ENCODE measurements at regions not wholly inside any gene's neighbourhood (a gene's known extent, or its start where the extent isn't known, plus 50 kb on each side); places are given as distances from the start of the nearest gene placed in this dataset.

- no peak for DNase-seq
These were observed 71.6 kb downstream of the MYEOV start for GRCh38 chr11:69365558-69365957.

- DNase-seq: no peak
These were observed 72.6 kb downstream of the MYEOV start for GRCh38 chr11:69366591-69366990.

DNA sequence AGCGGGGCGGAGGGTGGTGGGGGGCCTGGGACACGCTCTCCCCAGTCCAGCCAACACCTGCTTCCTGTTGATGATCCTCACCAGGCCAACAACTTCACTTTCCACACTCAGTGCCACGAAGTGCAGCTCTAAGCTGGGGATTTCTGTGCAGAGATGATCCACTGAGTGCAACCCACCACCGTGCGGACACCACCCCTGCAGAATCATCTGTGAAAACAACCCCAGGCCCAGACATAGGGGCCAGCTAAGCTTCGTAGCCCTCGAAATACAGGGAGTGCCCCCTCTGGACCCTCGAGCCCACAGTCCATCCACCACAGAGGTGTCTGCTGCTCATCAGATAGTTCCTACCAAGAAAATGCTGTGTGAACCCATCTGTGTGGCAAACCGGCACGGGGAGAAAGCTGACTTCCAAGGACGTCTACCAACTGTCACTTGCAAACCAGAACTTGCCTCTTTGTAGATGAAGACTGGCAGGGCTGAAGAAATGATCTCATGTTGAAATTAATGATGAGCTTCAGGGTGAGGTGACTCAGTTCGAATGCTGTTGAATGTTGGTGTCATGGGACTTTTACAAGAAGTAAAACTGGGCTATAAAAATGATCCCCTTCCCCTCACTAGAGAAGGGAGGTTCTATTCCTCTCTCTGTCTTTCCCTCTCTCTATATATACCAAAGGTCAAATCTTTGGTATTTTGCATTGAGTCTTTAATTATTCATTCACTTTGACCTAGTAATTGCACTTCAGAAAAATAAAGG is 73.4 kb downstream of the MYEOV start:
- no peak for DNase-seq

DNA sequence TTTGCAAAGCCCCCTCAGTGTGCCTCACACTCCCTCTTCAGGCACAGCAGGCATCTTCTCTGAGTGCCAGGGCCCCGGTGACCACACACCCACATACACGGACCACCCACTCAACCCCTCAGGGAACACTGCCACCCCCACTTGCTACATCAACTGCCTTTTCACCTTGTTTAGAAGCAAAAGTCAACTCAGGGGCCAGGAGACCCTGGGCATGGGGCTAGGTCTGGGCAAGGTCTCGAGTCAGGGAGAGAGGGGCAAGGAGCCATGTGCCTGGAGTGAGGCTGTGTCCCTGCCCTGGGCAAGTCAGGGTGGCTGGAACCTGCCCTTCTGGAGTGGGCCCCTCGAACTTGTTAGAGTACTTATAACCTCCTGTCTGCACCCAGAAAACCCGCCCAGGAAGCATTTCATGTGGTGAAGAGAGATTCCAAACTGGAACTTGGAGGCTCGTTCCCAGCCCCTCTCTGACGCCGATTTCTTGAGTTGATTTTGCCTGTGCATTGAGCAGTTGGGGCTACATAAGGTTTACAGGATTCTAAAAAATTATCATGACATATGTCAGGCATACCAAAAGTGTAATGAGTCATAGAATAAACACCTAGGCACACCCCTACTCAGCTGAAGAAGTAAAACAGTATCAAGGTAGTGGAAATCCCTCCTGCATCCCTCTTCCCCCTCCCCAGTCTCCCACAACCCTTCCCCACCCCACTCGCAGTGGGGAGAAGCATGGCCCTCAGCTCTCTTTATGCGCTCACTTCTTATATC is 74.3 kb downstream of the MYEOV start:
- DNase-seq: no peak

GRCh38 chr11:69369210-69369825 is 75.4 kb downstream of the MYEOV start:
- DNase-seq: no peak

GRCh38 chr11:69369945-69370344 is 76.0 kb downstream of the MYEOV start:
- DNase-seq: no peak

DNA sequence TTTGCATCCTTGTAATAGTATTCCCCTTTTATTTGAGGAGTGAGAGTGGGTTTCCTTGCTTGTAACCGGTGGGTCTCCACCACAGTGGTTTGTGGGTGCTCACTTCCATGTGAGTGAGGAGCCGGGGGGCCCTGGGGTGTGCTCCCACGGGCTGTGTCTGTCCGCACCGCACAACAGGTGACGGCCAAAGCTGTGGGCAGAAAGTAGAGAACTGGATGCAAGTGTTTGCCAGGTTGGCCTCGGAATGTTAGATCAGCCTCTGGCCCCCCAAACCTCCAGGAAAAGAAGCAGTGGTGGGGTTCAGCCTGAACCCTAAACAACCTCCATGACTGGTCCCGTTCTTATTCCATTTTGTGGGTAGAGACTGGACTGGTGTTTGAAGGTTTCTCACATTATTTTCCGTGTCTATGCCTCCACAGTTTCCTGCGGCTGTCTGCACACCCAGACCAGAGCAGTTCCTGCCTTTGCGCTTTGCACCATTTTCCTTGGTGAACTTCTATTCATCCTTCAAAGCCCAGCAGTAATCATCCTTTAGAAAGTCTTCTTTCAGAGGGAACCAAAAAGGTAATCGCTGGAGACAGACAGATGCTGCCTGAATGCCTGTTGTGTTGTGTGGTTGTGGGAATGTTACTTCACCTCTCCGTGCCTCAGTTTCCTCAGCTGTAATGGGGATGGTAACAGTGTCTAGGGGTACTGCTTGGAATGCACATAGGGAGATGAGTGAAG is 77.2 kb downstream of the MYEOV start:
- no peak for DNase-seq

DNA sequence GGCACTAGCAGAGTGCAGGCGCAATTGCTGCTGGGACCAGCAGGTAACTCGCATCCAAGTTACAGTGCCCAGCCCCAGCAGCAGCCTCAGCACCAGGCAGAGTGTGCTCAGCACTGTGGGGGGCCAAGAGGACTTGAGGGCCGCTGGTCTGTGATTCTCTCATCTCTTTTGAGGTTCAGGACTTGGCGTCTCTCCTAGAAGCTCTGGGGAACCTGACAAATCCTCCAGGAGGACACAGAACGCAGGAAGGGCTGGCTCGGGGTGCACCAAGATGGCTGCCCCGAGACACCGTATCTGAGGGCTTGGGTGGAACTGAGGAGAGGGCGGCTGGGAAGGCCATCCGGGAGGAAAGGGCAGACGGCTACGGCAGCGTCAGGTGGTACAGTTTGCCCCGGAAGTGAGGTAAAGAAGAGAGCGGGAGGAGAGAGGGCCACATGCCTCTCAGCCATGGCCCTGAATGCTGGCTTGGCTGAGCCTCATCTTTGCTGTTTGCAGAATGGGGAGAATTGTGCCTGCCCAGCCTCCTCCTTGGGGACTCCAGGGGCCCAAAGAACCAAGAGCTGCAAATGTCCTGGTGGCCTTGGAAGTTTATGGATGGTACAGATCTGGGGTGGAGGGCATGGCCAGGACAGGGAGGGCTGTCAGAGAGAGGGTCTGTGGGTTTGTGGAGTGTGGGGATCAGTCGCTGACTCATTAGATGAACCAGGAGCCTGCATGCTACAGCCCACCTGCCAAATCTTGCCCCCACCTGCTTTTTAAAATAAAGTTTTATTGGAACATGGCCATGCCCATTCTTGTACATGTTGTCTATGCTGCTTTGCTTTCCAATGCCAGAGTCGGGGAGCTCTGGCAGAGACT is 78.0 kb downstream of the MYEOV start:
- DNase-seq: no peak

DNA sequence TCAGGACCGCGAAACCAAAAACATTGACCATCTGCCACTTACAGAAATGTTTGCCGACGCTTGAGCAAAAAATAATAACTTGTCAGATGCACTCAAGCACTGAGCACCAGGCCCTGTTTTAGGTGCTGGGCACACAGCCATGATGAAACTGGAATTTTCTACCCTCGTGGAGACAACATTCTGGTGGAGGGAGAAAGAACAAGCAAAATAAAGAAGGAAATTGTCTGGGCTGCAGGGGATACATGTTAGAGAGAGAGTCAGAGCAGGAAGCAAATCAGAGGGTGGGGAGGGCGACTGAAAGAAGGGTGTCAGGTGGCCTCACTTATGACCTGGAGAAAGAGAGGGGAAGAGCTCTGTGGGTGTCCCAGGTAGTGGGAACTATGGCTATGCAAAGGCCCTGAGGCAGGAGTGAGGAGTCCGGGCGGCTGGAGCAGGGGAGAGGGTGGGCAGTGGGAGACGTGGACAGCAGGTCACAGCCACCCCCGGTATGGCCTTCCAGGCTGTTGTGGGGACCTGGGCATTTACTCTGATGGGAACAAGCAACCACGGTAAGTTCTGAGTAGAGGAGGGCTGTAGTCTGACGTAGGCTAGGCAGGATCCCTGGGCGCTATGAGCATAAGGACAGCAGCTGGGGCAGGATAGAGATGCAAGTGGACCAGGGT is 78.8 kb downstream of the MYEOV start:
- DNase-seq: no peak

DNA sequence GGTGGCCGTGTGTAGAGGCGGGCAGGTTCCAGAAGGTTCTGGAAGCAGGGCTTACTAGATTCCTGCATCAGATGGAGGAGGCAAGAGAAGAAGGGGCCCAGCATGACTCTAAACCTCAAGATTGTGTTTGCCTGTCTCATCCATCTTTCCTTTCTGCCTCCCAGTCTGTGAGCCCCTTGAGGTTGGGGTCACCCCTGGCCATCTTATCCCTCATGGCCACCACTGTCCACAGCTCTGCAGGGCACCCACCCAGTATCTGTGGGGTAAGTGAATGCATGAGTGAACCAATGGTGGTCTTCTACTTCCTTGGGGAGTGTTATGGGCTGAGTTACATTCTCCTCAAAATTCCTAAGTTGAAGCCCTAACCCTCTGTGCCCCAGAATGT is 79.3 kb downstream of the MYEOV start:
- no peak for DNase-seq

GRCh38 chr11:69374110-69374945 is 80.4 kb downstream of the MYEOV start:
- no peak for DNase-seq

DNA sequence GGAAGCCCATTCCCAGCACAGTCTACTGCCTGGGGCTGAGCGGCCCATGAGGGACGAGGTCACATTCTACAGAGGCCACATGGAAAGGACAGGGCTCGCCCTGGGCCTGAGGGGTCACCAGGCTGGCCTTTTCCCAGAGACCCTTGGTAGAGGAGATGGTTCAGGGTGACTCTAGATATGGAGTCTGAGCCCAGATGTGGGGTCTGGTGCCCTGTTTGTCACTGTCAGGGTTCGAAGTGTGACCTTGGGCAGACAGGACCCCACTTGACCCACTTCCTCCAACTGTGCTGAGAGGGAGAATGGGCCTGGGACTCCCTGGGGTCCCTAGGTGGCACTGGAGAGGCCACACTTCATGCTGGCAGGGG is 81.0 kb downstream of the MYEOV start:
- DNase-seq: no peak

- DNase-seq: no peak
These were observed 81.6 kb downstream of the MYEOV start for GRCh38 chr11:69375316-69376154.

GRCh38 chr11:69376155-69377028 is 82.4 kb downstream of the MYEOV start:
- DNase-seq: no peak

GRCh38 chr11:69377029-69377952 is 83.3 kb downstream of the MYEOV start:
- no peak for DNase-seq

- no peak for DNase-seq
These were observed 84.0 kb downstream of the MYEOV start for GRCh38 chr11:69377953-69378302.

DNA sequence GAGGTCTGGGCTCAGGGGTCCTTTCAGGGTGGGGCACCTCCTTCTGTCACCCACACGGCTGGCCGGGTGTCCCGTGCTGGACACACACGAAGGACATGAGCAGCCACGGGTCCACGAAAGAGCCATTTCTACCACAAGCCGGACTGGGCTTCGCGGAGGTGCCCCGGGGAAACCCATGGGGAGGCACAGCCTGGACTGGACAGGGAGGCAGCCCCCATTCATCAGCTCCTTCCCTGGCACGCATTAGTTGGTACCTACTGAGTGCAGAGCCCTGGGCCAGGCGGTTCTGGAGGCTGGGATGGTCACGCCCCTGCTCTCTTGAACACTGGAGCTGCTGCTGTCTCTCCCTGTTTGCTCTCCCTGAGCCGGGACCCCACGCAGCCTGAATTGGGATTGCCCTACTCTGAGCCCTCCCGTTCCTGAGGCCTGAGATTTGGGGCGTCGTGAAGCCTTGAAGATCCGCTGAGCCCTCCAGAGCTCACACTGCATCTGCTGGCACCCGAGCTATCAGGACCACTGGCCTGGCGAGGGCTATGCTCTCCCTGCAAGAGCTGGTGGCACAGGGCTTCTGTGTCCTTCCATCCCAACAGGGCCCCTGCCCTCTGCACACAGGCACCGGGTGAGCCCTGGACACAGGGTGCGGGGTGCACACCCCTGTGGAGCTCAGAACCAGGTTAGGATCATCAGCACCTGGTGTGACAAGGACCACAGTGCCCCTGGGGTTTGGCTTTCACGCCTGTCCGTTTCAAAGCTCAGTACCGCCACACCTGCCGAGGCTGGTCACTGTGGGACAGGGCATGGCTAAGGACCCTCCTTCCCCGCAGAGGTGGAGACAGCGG is 84.6 kb downstream of the MYEOV start:
- no peak for DNase-seq
